ENCODE measurements at regions not wholly inside any gene's neighbourhood (a gene's known extent, or its start where the extent isn't known, plus 50 kb on each side); places are given as distances from the start of the nearest gene placed in this dataset.

GRCh38 chr18:42561521-42561920 is 554.0 kb downstream of the RIT2 start:
- DNase-seq: no peak

DNA sequence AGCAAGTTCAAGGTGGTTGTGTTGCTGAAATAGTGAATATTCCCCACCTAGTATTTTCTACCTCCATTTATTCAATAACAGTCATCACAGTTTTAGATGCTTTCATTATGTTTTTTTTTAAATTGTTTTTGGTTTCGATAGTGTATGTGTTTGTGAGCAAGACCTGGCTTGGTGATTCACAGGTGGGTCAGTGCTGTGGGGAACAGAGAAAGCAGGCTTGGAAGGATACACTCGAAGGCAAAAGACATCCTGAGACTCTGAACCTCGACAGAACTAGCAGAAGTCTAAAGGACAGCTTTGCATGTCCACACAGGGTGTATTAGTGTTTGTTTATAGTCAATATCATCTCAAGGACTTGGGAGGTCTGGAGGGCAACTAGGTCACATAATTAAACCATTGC is 551.5 kb downstream of the RIT2 start:
- DNase-seq: no peak

GRCh38 chr18:42564761-42565160 is 550.7 kb downstream of the RIT2 start:
- DNase-seq: no peak

DNA sequence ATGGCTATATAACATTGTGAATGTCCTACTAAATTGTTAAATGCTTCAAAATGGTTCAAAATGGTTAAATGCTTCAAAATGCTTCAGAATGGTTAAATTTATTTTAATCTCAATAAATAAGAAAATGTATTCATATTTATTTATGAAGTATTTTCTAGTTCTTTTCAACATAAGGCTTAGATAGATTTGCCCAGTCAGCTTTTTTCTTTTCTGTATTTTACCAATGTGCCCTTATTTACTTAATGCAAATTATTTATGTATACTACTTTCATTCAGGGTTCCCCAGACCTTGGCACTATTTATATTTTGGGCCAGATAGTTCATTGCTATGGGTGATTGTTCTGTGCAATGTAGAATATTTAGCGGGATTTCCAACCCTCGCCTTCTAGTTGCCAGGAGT is 546.7 kb downstream of the RIT2 start:
- DNase-seq: no peak

- peak; percentile 90 for DNase-seq
Observed at GRCh38 chr18:42574871-42575270, 540.6 kb downstream of the RIT2 start.

GRCh38 chr18:42576124-42576523 is 539.4 kb downstream of the RIT2 start:
- no peak for DNase-seq

GRCh38 chr18:42578792-42579191 is 536.7 kb downstream of the RIT2 start:
- no peak for DNase-seq

GRCh38 chr18:42582266-42582665 is 533.2 kb downstream of the RIT2 start:
- DNase-seq: no peak

DNA sequence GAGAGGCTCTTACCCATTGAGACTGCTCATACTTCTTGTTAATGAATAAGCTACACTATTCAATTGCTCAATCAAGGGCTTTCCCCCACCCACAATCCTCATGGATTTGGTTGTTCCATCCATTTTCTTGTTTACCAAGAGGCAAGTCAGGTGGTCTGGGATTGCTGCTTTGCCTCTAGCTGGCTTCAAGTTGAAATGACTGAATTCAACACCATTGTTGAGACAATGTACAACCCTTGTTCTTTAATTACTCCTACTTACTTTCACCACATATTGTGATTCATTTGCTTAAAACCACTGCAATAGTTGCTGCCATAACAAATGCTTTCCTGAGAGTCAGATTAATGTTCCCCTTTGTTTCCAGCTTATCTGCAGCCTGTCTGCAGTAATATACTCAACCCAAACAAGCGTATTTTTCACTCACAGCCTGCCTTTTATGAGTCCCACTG is 532.2 kb downstream of the RIT2 start:
- DNase-seq: no peak

DNA sequence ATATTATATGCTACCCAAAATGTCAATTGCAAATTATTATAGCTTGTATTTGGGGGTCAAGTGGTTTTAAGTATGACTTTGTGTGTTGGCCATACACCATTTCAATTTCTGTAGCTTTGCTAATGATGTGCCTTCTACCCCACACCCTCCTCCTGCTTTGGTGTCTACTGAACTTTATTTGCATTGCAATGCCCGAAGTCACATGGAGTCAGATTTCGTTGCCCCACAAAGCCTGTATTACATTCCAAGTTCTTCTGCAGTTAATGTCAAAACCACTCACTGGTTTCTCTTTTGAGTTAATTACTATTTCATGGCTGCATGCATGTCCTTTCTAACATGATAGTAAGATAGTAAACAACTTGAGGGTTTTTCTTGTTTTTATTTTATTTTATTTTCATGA is 528.9 kb downstream of the RIT2 start:
- DNase-seq: no peak

DNA sequence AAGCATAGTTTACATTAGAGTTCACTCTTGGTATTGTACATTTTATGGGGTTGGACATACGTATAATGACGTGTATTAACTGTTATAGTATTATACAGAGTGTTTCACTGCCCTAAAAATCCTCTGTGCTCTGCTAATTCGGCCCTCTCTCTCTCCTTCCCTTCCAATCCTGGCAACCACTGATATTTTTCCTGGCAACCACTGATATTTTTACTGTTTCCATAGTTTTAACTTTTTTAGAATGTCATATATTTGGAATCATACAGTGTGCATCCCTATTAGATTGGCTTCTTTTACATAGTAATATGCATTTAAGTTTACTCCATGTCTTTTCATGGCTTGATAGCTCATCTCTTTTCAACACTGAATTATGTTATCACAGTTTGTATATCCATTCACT is 526.7 kb downstream of the RIT2 start:
- no peak for DNase-seq

DNA sequence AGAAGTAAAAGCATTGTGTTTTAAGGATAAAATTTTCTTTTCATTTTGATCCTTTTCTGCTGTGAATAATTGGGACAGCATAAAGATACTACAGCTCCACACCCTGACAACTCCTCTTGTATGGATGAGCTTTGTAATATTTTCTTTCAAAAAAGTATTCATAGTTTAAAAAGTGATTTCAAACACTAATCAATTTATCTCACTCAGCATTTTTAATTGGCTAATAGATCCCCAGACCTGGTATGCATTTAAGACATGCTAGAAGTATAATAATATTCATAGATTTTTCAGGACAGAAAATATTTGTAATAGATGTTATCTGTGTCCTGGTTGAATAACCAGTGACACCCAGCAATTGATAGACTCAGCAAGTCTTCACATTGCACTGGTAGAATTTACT is 510.7 kb downstream of the RIT2 start:
- DNase-seq: no peak

- no peak for DNase-seq
Observed at GRCh38 chr18:42606886-42607495, 508.5 kb downstream of the RIT2 start.

GRCh38 chr18:42611134-42611533 is 504.4 kb downstream of the RIT2 start:
- no peak for DNase-seq

GRCh38 chr18:42614619-42615293 is 500.7 kb downstream of the RIT2 start:
- DNase-seq: peak; percentile 88

DNA sequence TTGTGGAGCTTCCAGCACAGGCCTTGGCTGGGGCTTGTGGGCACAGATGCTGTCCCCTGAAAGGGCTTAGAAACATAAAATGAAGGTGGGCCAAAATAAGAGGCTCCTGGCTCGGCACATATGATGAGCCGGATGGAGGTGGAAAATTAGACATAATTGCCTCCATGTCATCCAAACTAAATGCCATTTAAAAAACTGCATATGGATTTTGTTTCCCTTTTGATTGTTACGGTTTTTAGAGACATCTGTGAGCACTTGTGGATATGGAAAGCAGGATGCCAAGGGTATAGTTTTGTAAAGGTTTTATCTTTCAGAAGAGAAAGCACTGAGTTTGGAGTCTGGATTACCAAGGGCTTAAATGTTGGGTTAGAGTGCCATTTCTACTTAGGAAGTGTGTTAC is 498.3 kb downstream of the RIT2 start:
- DNase-seq: no peak

DNA sequence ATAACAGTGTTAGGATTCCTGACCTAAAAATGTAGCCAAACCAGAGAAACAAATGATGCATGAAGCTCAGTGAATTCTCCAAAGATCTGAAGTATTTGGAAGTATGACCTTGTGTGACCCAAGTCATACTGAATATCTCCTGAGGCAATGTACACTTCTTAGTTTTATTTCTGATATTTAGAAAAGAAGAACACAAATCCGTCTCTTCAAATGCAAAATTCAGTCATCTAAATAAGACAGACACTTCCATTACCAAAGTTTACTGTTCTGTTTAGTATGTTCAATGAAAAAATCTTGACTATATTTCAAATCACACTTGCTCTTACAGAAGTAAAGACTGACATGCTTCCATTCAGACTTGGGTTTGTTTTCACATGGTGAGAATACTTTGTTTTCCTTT is 495.7 kb downstream of the RIT2 start:
- DNase-seq: no peak

DNA sequence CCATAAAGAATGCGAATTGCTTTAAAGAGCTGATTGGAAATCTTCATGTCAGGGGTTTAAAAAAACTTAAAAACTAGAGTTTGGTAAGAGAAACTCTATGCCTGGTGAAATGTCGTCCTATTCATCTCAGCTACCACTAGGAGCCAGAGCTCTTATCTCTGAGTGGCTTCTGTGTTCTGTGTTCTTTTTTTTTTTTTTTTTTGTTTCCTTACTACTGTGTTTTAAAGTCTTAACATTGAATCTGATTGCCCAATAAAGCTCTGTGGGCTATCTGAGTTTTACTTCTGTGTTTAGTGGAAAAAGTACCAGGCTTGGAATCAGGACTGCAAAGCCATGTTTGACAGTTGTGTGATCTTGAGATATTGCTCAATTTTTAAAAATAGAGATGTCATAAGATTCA is 494.8 kb downstream of the RIT2 start:
- DNase-seq: no peak

GRCh38 chr18:42623935-42624334 is 491.6 kb downstream of the RIT2 start:
- DNase-seq: no peak

DNA sequence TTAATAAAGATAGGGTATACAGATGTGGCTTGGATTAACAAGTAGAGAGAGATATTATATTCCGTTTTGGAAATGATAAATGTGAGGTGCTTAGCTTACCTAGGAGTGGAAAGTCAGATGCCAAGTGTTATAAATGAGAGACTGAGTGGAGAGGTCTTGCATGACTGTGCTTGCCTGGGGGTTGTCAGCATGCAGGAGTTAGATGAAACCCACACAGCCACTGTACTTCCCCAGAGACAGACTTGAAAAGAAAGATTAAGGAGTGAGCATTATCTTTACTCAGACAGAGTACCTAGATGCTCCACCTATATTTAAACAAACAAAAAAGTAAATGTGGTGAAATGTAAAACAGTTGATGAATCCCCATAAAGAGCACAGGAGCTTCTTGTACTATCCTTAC is 482.7 kb downstream of the RIT2 start:
- DNase-seq: no peak

DNA sequence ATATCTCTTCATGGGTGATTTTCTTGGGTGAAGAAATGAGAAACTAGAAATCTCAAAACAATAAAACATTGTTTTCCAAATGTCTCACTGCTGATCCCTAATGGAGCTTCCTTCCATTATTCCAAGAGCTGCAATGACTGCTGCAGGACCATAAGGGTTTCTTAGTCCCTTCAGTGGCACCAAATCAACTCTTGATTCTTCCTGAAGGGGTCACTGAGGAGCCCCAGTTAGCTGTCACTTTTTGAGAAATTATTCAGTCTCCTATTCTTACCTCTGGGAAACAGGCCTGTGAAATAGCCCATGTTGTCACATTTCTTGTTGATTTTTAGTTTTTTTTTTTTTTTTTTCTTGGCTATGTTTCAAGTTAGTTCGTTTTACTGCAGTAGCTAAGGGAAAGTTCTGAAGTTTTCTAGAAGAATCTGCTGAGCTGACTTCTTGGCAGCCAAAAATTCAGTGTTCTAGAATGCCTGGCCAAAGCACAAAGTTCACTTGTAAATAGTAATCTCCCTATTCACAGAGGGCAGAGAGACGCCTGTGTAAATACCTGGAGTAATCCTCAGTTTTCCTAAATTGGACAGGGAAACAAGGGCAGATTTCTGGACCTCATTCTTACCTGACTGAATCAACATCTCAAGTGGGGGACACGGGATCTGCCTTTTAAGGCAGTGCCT is 480.0 kb downstream of the RIT2 start:
- DNase-seq: no peak

DNA sequence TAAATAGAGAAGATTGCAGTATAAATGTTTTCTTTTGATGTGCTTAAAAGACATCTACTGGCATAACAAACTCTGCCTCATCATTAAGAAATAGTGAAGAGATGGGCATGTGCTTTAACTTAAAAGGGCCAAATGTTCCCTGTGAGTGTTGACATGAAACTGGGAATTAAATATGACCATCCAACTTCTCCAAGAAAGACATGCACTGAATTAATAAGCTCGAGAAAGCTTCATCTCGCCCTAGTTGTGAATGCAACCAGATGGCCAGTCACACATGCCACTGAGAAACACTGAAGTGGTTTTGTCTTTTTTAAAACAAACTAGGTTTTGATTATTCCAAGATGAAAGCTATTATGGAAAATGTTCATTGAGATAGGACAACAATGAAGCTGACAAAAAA is 479.2 kb downstream of the RIT2 start:
- DNase-seq: no peak

DNA sequence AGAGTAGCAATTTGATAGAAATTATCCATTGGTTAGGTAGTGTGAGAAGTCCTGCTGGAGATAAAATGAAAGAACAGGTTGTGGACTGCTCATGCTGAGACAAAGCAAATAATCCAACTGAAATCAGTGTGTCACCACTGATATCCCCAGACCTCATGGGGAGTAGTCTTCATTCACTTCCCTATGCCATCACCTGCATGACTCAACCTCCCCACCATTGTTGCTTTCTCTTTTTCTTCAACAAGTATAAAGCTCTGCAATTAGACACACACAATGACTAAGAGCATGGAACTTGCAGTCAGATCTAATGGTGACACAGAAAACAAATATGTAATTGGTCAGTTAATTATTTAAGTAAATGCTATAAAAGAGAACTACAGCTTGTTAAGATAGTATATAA is 475.3 kb downstream of the RIT2 start:
- no peak for DNase-seq

DNA sequence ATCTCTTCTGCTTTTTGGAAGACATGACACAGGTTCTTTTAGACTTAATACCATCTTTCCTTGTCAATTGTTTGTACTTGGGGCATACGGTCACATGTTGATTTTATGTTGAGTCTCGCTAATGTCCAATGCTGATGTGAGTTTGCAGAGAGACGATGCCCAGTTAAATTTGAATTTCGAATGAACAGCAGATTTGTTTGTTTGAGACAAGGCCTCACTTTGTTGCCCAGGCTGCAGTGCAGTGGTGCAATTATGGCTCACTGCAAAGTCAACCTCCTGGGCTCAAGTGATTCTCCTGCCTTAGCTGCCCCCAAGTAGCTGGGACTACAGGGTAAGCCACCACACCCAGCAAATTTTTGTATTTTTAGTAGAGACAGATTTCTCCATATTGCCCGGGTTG is 473.5 kb downstream of the RIT2 start:
- no peak for DNase-seq

- DNase-seq: no peak
Observed at GRCh38 chr18:42644729-42645131, 470.8 kb downstream of the RIT2 start.

Measured in NCI-H2081 treated with DMSO at 0.1 percent for 48 hours (cell line).